Aorta (tissue), 5 donors: ENCODE measurements at regions not wholly inside any gene's neighbourhood (a gene's known extent, or its start where the extent isn't known, plus 50 kb on each side); places are given as distances from the start of the nearest gene placed in this dataset.

Experiments used
- ATAC-seq: fragments of 200-7000 bp; cut with Tn5 transposase; one replicate; pipeline ENCODE4 v1.9.1; 2022; ENCODE audit warnings: moderate library complexity; ENCODE audit not compliant: low FRiP score
- DNase-seq, 2 donors: peaks; one replicate each; pipeline ENCODE4 v3.0.0-alpha.2; 2020
- H3K27ac ChIP-seq, 2 donors: one replicate each; pipeline ENCODE4 v1.5.1; 2013; ENCODE audit warnings: low read length in 2 of 2, mild to moderate bottlenecking in 2 of 2, moderate library complexity in 2 of 2, control low read depth in 1 of 2, inconsistent platforms in 1 of 2, low read depth in 1 of 2
- H3K27me3 ChIP-seq, 2 donors: one replicate each; pipeline ENCODE4 v1.6.1; 2013; ENCODE audit warnings: control low read depth in 1 of 2, low read length in 1 of 2, mild to moderate bottlenecking in 1 of 2, moderate library complexity in 1 of 2; ENCODE audit not compliant: insufficient read depth in 2 of 2, control insufficient read depth in 1 of 2
- H3K36me3 ChIP-seq, 2 donors: one replicate each; pipeline ENCODE4 v1.6.1; 2013; ENCODE audit warnings: control low read depth in 1 of 2, low read length in 1 of 2, mild to moderate bottlenecking in 1 of 2; ENCODE audit not compliant: insufficient read depth in 2 of 2, control insufficient read depth in 1 of 2
- H3K4me1 ChIP-seq, 2 donors: one replicate each; pipeline ENCODE4 v1.6.1; 2013; ENCODE audit warnings: low read length in 2 of 2, control low read depth in 1 of 2, mild to moderate bottlenecking in 1 of 2, moderate library complexity in 1 of 2; ENCODE audit not compliant: insufficient read depth in 2 of 2, control insufficient read depth in 1 of 2
- H3K4me3 ChIP-seq, 2 donors: one replicate each; pipeline ENCODE4 v1.5.1; 2013; ENCODE audit warnings: low read length in 2 of 2, control low read depth in 1 of 2, mild to moderate bottlenecking in 1 of 2
- H3K9me3 ChIP-seq: one replicate; pipeline ENCODE4 v1.6.1; 2013; ENCODE audit warnings: mild to moderate bottlenecking, low read length; ENCODE audit not compliant: control insufficient read depth
- WGBS, 2 donors: extraction: QIAGEN DNeasy Blood & Tissue Kit; methylation state at CpG; one replicate each; pipeline ENCODE4 v1.1.7; 2013; 5-methylcytosine and 5-hydroxymethylcytosine counted together
- intact Hi-C, 2 donors: fragments of 100-400 bp; cut with DNase I; formaldehyde crosslinking; loops; one replicate each; pipeline versions ENCODE4 v1.14.2 to v1.15.0; 2022
- donor health status: healthy with polysubstance abuse.
- donor health status: Bipolar disorder and iron deficiency.
- donor health status: DM: no; HTN: no; CAD: no.
- donor health status: DM: no; HTN: no; CAD: no.
- donor health status: DM: yes; HTN: yes; CAD: no.

GRCh38 chr10:76740514-76740913 lies 897.1 kb downstream of the KCNMA1 start:
- no peak overlapping the region for H3K27ac ChIP-seq
- no peak overlapping the region for H3K4me3 ChIP-seq
- no peaks in the 10 kb centered on the region for H3K36me3 ChIP-seq
- H3K9me3 ChIP-seq, result no peaks in the 10 kb centered on the region
- DNase-seq (no peak), ATAC-seq (no peak)
- peaks cover 0 to 1% of the 10 kb centered on the region in 2 donors for H3K4me1 ChIP-seq
- no peaks in the 10 kb centered on the region for H3K27me3 ChIP-seq
- intact Hi-C loops, result no loop called here

GRCh38 chr10:76738991-76739390 lies 898.6 kb downstream of the KCNMA1 start:
- Histone ChIP-seq H3K27me3 (no peaks in the 10 kb centered on the region), H3K4me3 (no peak overlapping the region), H3K4me1 (peaks cover 0 to 1% of the 10 kb centered on the region in 2 donors), H3K9me3 (no peaks in the 10 kb centered on the region), H3K36me3 (no peaks in the 10 kb centered on the region), H3K27ac (no peak overlapping the region)
- intact Hi-C loops, result no loop called here
- ATAC-seq (no peak), DNase-seq (no peak)
- 10 to 22% methylated on average over 3 of the region's 3 CpGs for WGBS, 2 donors

- ATAC-seq (no peak), DNase-seq (no peak)
- 40 to 45% methylated on average over 6 of the region's 6 CpGs for WGBS, 2 donors
- no peaks in the 10 kb centered on the region for H3K9me3 ChIP-seq
- intact Hi-C loops, result no loop called here
- H3K27me3 ChIP-seq, result no peaks in the 10 kb centered on the region
- H3K4me3 ChIP-seq, result no peak overlapping the region
- peaks cover 0 to 1% of the 10 kb centered on the region in 2 donors for H3K4me1 ChIP-seq
- no peak overlapping the region for H3K27ac ChIP-seq
- no peaks in the 10 kb centered on the region for H3K36me3 ChIP-seq
Measured at GRCh38 chr10:76736815-76737618, 900.6 kb downstream of the KCNMA1 start.

- intact Hi-C loops, result no loop called here
- H3K27ac ChIP-seq, result no peak overlapping the region
- ATAC-seq, result no peak
Measured at GRCh38 chr10:76736392-76736791, 901.2 kb downstream of the KCNMA1 start.

GRCh38 chr10:76735866-76736265 lies 901.7 kb downstream of the KCNMA1 start:
- H3K4me3 ChIP-seq, result no peak overlapping the region
- WGBS, 2 donors, result 89% methylated on average over 2 of the region's 2 CpGs
- ATAC-seq (no peak), DNase-seq (no peak)
- no peak overlapping the region for H3K27ac ChIP-seq
- H3K4me1 ChIP-seq, result peaks cover 0 to 1% of the 10 kb centered on the region in 2 donors
- no peaks in the 10 kb centered on the region for H3K36me3 ChIP-seq
- H3K9me3 ChIP-seq, result peaks cover 3% of the 10 kb centered on the region
- no peaks in the 10 kb centered on the region for H3K27me3 ChIP-seq
- intact Hi-C loops, result no loop called here

More at GRCh38 chr10:76736392-76736791, 901.2 kb downstream of the KCNMA1 start:
- no peak for DNase-seq
- H3K27me3 ChIP-seq, result no peaks in the 10 kb centered on the region
- no peaks in the 10 kb centered on the region for H3K36me3 ChIP-seq
- WGBS, 2 donors, result 92 to 94% methylated on average over 4 of the region's 4 CpGs
- H3K4me1 ChIP-seq, result peaks cover 0 to 1% of the 10 kb centered on the region in 2 donors
- H3K9me3 ChIP-seq, result peaks cover under 1% of the 10 kb centered on the region
- H3K4me3 ChIP-seq, result no peak overlapping the region

DNA sequence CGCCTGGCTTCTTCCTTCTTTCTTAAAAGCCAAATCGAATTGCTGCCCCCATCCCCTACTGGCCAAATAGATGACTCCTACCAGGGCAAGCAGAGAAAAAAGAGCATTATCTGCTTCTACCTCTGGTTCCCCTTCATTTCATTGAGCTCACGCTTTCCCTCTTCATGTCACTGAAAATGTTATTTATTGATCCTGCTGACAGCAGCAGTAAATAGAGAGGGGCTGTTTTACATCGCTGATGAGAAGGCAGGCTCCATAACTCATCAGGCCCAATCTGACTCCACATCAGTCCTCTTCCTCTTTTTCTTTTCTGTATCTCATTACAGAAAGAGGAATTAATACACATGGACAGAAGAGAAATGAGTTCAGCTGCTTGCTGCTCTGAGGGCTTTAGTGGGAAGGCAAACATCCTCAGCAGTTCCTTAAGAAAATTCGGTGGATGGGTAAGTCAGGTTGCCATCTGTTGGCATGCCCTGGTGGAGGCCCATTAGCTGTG lies 904.1 kb downstream of the KCNMA1 start:
- H3K4me1 ChIP-seq, result peaks cover 0 to 1% of the 10 kb centered on the region in 2 donors
- peaks cover 5% of the 10 kb centered on the region for H3K9me3 ChIP-seq
- ATAC-seq, result no peak
- H3K27me3 ChIP-seq, result no peaks in the 10 kb centered on the region
- H3K4me3 ChIP-seq, result no peak overlapping the region
- 88 to 90% methylated on average over 5 of the region's 5 CpGs for WGBS, 2 donors
- H3K36me3 ChIP-seq, result no peaks in the 10 kb centered on the region
- H3K27ac ChIP-seq, result no peak overlapping the region
- intact Hi-C loops, result no loop called here
- DNase-seq, result no peak

- no peak for ATAC-seq
- DNase-seq, result no peak
- Histone ChIP-seq H3K4me3 (no peak overlapping the region), H3K9me3 (peaks cover 5% of the 10 kb centered on the region), H3K4me1 (peaks cover 0 to 1% of the 10 kb centered on the region in 2 donors), H3K36me3 (no peaks in the 10 kb centered on the region), H3K27ac (no peak overlapping the region), H3K27me3 (no peaks in the 10 kb centered on the region)
- 93 to 94% methylated on average over 3 of the region's 3 CpGs for WGBS, 2 donors
- intact Hi-C loops, result no loop called here
Measured at GRCh38 chr10:76732306-76732705, 905.3 kb downstream of the KCNMA1 start.

DNA sequence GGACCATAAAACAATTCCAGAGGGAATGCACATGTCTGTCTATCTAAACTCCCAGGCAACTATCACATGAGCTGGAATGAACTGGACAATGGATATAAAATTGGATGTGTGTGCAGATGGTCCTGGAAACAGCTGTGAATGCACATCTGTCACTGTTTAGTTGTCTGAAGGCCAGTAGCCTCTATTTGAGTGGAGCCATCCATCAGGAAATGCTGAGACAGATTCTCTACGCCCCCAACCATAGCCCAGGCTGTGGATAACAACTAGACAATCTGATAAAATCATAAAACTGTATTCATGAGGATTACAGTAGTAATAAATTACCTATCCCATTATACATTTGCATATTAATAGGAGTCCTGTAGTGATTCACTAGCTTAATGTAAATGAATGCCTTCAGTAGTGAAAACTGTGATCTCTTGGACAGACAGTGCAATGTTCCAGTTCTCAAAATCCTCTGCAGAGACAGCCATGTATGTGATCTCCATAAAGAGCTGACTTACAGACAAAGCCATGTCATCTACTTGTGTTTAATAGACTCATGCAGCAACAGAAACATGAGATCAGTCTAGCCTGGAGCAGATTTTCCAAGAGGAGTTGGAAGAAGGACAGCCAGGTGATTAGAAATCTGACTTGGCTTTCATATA lies 907.6 kb downstream of the KCNMA1 start:
- Histone ChIP-seq H3K4me1 (no peaks in the 10 kb centered on the region), H3K27ac (no peak overlapping the region), H3K4me3 (no peak overlapping the region), H3K27me3 (no peaks in the 10 kb centered on the region), H3K36me3 (no peaks in the 10 kb centered on the region), H3K9me3 (peaks cover 5% of the 10 kb centered on the region)
- WGBS, 2 donors, result 91 to 92% methylated on average over 1 of the region's 1 CpG
- intact Hi-C loops, result no loop called here
- DNase-seq (no peak), ATAC-seq (no peak)

GRCh38 chr10:76729346-76729745 lies 908.3 kb downstream of the KCNMA1 start:
- no peaks in the 10 kb centered on the region for H3K36me3 ChIP-seq
- ATAC-seq (no peak), DNase-seq (no peak)
- peaks cover 5% of the 10 kb centered on the region for H3K9me3 ChIP-seq
- no peak overlapping the region for H3K27ac ChIP-seq
- H3K4me3 ChIP-seq, result no peak overlapping the region
- no peaks in the 10 kb centered on the region for H3K4me1 ChIP-seq
- intact Hi-C loops, result no loop called here
- no peaks in the 10 kb centered on the region for H3K27me3 ChIP-seq
